Panc1 (cell line): ENCODE measurements at regions not wholly inside any gene's neighbourhood (a gene's known extent, or its start where the extent isn't known, plus 50 kb on each side); places are given as distances from the start of the nearest gene placed in this dataset.

ENCODE experiments used
- ATAC-seq: fragments of 200-7000 bp; cut with Tn5 transposase; 2 replicates; pipeline ENCODE4 v1.9.1; 2020; ENCODE audit warnings: mild to moderate bottlenecking, moderate library complexity
- BruUV-seq: library from RNA; stranded (reverse); fragments of 400-500 nt; replicated peaks from 2 replicates; lab custom pipeline; 2021; lab: Mats Ljungman, UMichigan
- CTCF ChIA-PET: fragments of 300-600 bp; sonication (Branson Sonifier 250); formaldehyde crosslinking; loops from one replicate; lab custom pipeline; 2022; ENCODE audit warnings: antibody characterized with exemption; lab: Charles Lee
- POLR2A ChIA-PET: fragments of 300-600 bp; sonication (Branson Sonifier 250); formaldehyde crosslinking; loops from one replicate; lab custom pipeline; 2022; ENCODE audit warnings: antibody characterized with exemption; lab: Charles Lee
- DNase-seq: peaks from one replicate; pipeline ENCODE4 v3.0.0-alpha.2; 2010; ENCODE audit warnings: low read depth, low spot score
- H3K27ac ChIP-seq: 2 replicates; pipeline ENCODE4 v1.5.1; 2011; ENCODE audit warnings: mild to moderate bottlenecking, low read length, inconsistent platforms
- H3K27me3 ChIP-seq: fragments of 200-500 bp; sonication (Bioruptor generic); 2 replicates; pipeline ENCODE4 v1.6.0; 2014; ENCODE audit warnings: low read length, inconsistent platforms; ENCODE audit not compliant: control insufficient read depth, insufficient read depth
- H3K36me3 ChIP-seq: fragments of 200-500 bp; sonication (Bioruptor generic); 2 replicates; pipeline ENCODE4 v1.5.1; 2014; ENCODE audit warnings: inconsistent platforms, mild to moderate bottlenecking, low read length, moderate library complexity; ENCODE audit not compliant: control insufficient read depth, insufficient read depth
- H3K4me1 ChIP-seq: 2 replicates; pipeline ENCODE4 v1.5.1; 2011; ENCODE audit warnings: inconsistent platforms, mild to moderate bottlenecking, low read length, moderate library complexity; ENCODE audit not compliant: control insufficient read depth, insufficient read depth
- H3K4me3 ChIP-seq, 2 experiments: 2 replicates each; pipeline ENCODE4 v1.5.1; 2011 to 2012; ENCODE audit warnings: low read depth in 2 of 2, low read length in 2 of 2, mild to moderate bottlenecking in 2 of 2, inconsistent platforms in 1 of 2, moderate library complexity in 1 of 2
- H3K9me3 ChIP-seq: fragments of 200-500 bp; sonication (Bioruptor generic); 2 replicates; pipeline ENCODE4 v1.5.1; 2014; ENCODE audit warnings: low read depth, mild to moderate bottlenecking, inconsistent platforms, low read length, moderate library complexity; ENCODE audit not compliant: control insufficient read depth, insufficient read depth
- CTCF ChIP-seq: fragments of 450-650 bp; IDR thresholded peaks from 2 replicates; pipeline ENCODE4 v1.5.1; 2017; ENCODE audit warnings: mild to moderate bottlenecking
- POLR2AphosphoS5 ChIP-seq: IDR thresholded peaks from 2 replicates; pipeline ENCODE4 v1.6.1; 2012; ENCODE audit warnings: mild to moderate bottlenecking, low read depth, low read length, moderate library complexity
- REST ChIP-seq, 2 experiments: IDR thresholded peaks; 2 replicates each; pipeline ENCODE4 v1.6.1; 2011 to 2012; ENCODE audit warnings: low read depth in 2 of 2, control low read depth in 1 of 2, low read length in 1 of 2, mild to moderate bottlenecking in 1 of 2, moderate library complexity in 1 of 2; ENCODE audit not compliant: insufficient read depth in 1 of 2
- SIN3A ChIP-seq: IDR thresholded peaks from 2 replicates; pipeline ENCODE4 v1.6.1; 2012; ENCODE audit warnings: low read depth, mild to moderate bottlenecking, low read length, moderate library complexity, borderline replicate concordance; ENCODE audit not compliant: insufficient read depth
- TCF7L2 ChIP-seq: IDR thresholded peaks from 2 replicates; pipeline ENCODE4 v1.6.1; 2011; ENCODE audit warnings: mild to moderate bottlenecking, low read depth, low read length, inconsistent platforms
- in situ Hi-C: cut with HindIII; loops from 2 replicates; pipeline ENCODE4 v1.10.0; 2016; ENCODE audit warnings: low sequenced_read_pairs, low pct_unique_long_range_greater_than_20kb
- intact Hi-C: fragments of 100-400 bp; cut with micrococcal nuclease; formaldehyde crosslinking; loops from one replicate; pipeline ENCODE4 v1.10.0; 2022; ENCODE audit not compliant: unreplicated experiment

GRCh38 chr12:75756771-75757170 is 245.4 kb upstream of the KRR1 start:
- in situ Hi-C loops = no loop called here
- ATAC-seq = no peak
- DNase-seq = no peak
- intact Hi-C loops = no loop called here
- peak overlapping the region; percentile 5 for H3K27ac ChIP-seq
- peaks cover 5% of the 10 kb centered on the region; the same call in 1 of the 2 replicates for H3K4me1 ChIP-seq
- TF ChIP-seq POLR2AphosphoS5 (no peak), CTCF (no peak), REST (IDR thresholded peaks at IDR 0.05; ENCODE audit: insufficient read depth in 1 of 2, low read depth in 2 of 2, low read length in 1 of 2) (no peak), TCF7L2 (no peak), SIN3A (no peak)
- peaks cover 26% of the 10 kb centered on the region; the same call in 1 of the 2 replicates for H3K9me3 ChIP-seq
- H3K4me3 ChIP-seq = no peak overlapping the region
- ChIA-PET CTCF (no interaction called here), POLR2A (no interaction called here)
- H3K36me3 ChIP-seq = no peaks in the 10 kb centered on the region
- no TSS peak for BruUV-seq
- H3K27me3 ChIP-seq = no peaks in the 10 kb centered on the region

- in situ Hi-C loops = no loop called here
- no peak for ATAC-seq
- POLR2A ChIA-PET = no interaction called here
- peaks cover 23% of the 10 kb centered on the region; the same call in 1 of the 2 replicates for H3K9me3 ChIP-seq
- no peak overlapping the region for H3K4me3 ChIP-seq
- CTCF ChIA-PET = no interaction called here
- peak overlapping the region; percentile 79; the same call in 1 of the 2 replicates for H3K27ac ChIP-seq
- DNase-seq = no peak
- TF ChIP-seq REST (IDR thresholded peaks at IDR 0.05; ENCODE audit: insufficient read depth in 1 of 2, low read depth in 2 of 2, low read length in 1 of 2) (no peak), POLR2AphosphoS5 (no peak), CTCF (no peak), TCF7L2 (no peak), SIN3A (no peak)
- H3K27me3 ChIP-seq = no peaks in the 10 kb centered on the region
- intact Hi-C loops = no loop called here
- peaks cover 5% of the 10 kb centered on the region; the same call in 1 of the 2 replicates for H3K4me1 ChIP-seq
- no TSS peak for BruUV-seq
- H3K36me3 ChIP-seq = no peaks in the 10 kb centered on the region
These were observed 244.7 kb upstream of the KRR1 start for GRCh38 chr12:75756111-75756510.
